Left renal pelvis (tissue), 4 donors: ENCODE measurements at regions not wholly inside any gene's neighbourhood (a gene's known extent, or its start where the extent isn't known, plus 50 kb on each side); places are given as distances from the start of the nearest gene placed in this dataset.
"Not testable (repeated sequence)": the region's sequence is repeated elsewhere in the genome, so short reads cannot be mapped to it uniquely, and the experiment has no call there.

Experiments
- DNase-seq, 4 donors: peaks; one replicate each; pipeline ENCODE4 v3.0.0-alpha.2; 2013; ENCODE audit warnings: low read depth in 4 of 4, low spot score in 3 of 4

DNA sequence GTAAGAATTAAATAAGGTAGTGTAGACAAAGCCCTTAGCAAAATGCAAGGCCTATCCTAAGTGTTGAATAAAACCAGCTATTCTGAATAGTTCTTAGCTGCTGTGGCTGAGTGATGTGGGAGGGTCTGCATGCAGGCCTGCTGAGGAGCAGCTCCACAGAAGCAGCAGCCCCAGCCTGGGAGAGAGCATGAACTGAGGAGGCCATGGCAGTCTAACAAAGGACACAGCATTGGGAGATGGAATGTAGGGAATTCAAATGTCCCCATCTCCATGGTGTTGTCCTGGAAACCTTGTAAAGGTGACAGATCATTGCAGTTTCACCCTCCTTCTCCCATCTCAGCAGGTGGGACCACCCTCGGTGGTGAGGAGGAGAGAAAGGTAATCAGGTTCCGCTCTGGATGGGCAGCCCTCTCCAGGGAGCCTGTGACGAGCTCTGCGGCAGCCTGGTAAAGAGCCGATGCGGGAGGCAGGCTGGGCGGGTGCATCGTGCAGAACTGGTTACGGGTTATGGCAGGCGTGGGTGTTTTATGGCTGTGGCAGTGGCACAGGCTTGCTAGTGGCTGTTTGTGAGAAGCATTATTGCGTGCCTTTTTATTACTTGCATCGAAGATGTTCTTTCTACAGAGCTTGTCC lies 199.9 kb upstream of the GLRA1 start:
- no peak for DNase-seq

DNA sequence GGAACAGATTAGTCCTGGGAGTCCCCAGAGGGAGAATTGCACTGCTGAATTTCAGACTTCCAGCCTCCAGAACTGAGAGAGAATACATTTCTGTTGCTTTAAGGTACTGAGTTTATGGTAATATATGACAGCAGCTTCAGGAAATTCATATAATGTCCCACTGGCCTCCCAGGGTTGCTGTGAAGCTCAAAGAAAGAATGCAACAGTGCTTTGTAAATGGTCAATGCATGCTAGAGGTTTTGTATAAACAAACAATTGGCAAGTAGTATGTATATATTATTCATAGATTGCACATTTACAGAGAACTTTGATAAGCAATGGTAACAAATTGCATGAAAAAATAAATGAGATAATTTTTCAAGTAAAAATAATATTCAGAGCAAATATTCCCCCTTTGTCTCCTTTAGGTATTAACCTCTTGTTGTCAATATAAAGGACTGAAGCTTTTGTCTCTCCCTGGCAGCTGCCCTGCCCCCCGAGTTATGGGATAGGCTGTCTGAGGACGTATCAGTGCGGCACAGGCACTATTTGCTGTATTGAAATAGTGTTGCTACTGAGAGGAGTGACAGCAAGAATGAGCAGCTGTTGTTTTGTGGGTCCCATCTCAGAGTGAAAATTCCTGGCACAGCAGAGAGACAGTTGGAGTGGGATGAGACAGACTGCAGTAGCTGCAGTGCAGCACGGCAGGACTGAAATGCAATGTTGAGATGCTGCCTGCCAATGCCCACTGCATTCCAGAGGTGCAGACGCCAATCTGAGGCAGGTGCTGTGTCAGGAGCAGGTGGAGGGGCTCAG lies 194.2 kb upstream of the GLRA1 start:
- DNase-seq: no peak

- no peak for DNase-seq
Observed at GRCh38 chr5:152116934-152117333, 192.3 kb upstream of the GLRA1 start.

GRCh38 chr5:152113401-152113800 lies 188.8 kb upstream of the GLRA1 start:
- DNase-seq: no peak

GRCh38 chr5:152107220-152107619 lies 182.6 kb upstream of the GLRA1 start:
- no peak for DNase-seq

- no peak for DNase-seq
Observed at GRCh38 chr5:152106571-152106970, 181.9 kb upstream of the GLRA1 start.

DNA sequence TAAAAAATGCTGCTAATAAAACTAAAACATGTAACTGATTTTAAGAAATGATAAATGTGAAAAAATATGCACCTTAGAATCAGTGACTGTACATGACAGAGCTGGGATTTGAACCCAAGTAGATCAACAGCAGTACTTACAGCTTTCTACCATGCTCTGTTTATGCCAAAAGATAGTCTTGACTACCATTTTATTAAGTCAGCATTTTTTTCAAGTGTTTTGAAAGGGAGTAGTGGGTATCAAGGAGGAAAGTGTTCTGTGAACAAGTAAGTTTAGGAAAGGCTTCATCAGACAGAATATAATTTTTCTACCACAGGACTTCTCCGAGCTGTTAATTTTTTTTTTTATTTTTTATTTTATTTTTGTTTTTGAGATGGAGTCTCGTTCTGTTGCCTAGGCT lies 180.4 kb upstream of the GLRA1 start:
- no peak for DNase-seq

DNA sequence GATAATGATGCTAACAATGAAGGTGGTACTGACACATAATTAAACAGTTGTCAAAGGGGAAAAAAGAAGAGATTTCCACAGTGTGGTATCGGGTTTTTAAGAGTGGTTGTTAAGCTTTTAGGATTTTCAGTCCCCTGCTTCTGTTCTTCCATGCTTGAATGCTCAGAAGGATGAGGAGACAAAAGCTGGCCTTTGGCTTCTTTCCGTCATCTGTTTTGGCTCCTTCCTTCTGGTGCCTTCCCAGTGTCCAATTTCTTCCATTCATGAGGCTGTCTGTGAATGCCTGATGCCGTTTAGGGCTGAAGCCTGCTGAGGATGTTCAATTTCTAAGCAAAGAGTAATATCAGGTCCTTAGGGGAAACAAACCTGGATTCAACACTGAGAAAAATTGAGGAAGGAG lies 179.6 kb upstream of the GLRA1 start:
- no peak for DNase-seq

DNA sequence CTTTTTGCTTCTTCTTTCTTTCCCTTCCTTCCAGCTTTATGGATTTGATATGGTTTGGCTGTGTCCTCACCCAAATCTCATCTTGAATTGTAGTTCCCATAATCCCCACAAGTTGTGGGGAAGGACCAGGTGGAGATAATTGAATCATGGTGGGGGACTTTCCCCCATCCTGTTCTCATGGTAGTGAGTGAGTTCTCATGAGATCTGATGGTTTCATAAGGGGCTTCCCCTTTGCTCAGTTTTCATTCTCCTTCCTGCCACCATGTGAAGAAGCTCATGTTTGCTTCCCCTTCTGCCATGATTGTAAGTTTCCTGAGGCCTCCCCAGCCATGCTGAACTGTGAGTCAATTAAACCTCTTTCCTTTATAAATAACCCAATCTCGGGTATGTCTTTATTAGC lies 178.3 kb upstream of the GLRA1 start:
- not testable (repeated sequence) for DNase-seq

- no peak for DNase-seq
Observed at GRCh38 chr5:152102057-152102456, 177.4 kb upstream of the GLRA1 start.

GRCh38 chr5:152100462-152100861 lies 175.8 kb upstream of the GLRA1 start:
- no peak for DNase-seq

- no peak for DNase-seq
Observed at GRCh38 chr5:152097128-152097527, 172.5 kb upstream of the GLRA1 start.

DNA sequence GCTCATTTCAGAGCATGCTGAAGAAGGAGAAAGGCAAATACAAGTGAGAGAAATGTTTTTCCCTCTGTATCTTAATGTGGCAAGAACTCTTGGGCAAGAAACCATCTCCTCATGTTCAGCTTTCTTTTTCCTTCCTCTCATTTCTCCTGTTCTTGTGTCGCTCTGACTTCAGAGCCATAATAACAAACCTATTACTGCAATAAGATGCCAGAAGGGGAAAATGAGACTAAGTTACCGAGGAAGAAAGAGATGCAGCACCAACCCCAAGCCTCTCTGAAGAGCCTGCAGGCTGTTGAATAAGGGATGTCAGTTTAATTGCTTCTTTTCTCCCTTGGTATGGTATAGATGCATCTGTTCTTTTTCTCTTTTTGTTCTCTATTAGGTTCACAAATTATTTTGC lies 170.1 kb upstream of the GLRA1 start:
- no peak for DNase-seq

DNA sequence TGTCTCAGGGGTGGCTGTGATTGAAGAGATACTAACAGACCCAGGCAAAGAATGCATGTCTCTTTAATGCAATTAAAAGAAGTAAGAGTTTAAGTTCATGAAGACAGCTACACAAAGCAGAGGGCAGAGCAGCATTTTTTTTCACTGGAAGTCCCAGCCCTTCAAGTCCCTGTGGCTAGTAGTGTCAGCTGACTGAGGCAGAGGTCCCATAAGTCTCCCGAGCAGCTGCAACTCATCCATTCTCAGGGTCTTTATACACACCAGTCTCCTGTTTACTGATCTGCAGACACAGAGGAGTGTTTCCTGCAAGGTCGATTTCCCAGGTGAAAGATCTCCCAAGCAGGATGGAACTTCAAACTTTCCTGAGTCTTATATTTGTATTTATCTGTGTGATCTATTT lies 169.4 kb upstream of the GLRA1 start:
- peak in 1 of 4 donors; percentile 9 for DNase-seq

DNA sequence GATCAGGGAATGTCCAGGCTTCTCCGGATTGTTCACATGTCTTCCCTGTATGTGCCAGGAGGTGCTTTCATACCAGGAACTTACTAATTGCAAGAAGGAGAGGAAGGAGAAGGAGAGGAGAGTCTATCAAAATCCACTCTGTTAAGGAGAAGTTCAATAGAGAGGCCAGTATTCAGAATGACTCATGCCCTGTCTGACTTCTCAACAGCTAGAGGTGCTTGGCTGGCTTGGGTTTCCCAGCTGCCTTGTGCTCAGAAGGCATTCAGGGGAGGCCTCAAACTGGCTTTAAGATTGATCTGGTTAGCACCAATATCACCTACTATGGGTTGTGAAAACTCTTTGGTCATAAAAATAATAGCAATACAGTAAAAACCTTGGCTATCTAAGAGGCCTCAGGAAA lies 167.9 kb upstream of the GLRA1 start:
- DNase-seq: no peak

DNA sequence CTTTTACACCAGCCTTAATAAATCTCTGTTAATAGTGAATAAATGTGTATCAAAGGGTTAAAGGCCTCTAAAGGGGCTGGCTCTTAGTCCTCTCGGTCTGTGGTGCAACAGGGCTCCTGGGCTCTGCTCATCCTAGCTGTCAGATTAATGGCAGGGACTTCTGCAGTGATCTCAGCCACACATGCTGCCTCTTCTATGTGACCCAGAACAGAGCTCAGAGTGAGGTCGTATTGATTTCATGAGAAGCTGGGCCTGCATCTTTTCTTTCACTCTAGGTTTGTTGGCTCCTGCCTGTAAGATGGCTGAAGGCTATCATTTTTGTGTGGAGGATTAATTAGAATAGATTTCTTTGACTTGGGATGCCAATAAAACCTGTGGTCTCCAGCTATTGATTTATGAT lies 165.0 kb upstream of the GLRA1 start:
- peak in 1 of 4 donors; percentile 11 for DNase-seq

GRCh38 chr5:152086668-152087067 lies 162.0 kb upstream of the GLRA1 start:
- DNase-seq: no peak

GRCh38 chr5:152084476-152084875 lies 159.8 kb upstream of the GLRA1 start:
- DNase-seq: no peak

DNA sequence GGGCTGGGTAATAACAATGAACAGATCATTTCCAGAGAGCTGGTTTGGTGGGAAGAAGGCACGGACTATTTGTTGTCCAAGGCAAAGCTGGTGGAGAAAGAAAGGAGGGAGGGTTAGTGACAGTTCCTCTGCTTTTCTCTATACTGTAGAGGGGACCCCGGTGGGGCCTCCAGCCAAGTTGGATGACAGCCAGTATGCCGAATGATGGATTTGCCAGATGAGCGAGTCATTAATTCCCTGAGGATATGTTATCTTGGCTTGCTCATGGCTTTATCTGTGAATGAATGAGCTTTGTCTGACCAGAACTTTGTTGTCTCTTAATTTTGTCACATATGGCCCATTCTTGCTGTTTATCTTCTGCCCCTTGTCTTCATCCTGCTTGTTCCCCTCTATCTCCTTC lies 158.6 kb upstream of the GLRA1 start:
- no peak for DNase-seq

- no peak for DNase-seq
Observed at GRCh38 chr5:152072091-152072490, 147.4 kb upstream of the GLRA1 start.

DNA sequence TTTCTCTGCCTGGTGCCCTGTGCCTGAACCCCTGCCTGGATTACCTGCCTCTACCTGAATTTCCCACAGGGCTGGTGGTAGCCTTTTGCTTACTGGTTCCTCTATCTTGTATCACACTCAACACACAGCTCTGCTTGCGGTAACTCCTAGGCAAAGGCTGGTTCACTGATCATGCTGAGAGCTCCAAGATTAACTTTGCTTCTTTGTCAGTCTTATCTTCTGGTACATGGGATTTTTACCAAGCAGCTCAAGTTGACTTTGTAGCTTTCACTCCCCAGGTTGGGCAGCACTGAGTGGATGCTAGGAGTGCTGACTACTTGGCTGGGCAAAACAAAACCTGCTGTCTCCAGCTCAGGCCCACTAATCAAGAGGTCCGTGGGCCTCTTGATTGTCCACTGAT lies 145.9 kb upstream of the GLRA1 start:
- DNase-seq: no peak

DNA sequence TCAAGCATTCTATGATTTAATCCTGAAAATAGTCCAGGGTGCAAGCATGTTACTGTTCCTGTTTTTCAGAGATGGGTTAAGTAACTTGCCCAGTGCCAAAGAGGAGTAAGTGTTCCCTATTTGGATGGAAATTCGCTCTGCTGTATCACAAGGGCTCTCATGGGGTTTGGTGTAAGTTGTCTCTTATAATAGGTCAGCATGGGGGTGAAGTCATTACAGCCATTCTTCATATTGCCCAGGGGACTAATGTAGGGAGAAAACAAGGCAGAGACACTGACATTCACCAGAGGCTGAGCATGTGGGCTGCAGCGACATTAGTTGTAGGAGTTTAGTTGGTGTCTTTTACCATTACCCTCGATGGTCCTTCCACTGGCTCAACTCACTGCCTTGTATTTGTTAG lies 142.1 kb upstream of the GLRA1 start:
- DNase-seq: no peak

- DNase-seq: no peak
Observed at GRCh38 chr5:152063004-152063403, 138.4 kb upstream of the GLRA1 start.
